IMR-90 (cell line): ENCODE measurements at regions not wholly inside any gene's neighbourhood (a gene's known extent, or its start where the extent isn't known, plus 50 kb on each side); places are given as distances from the start of the nearest gene placed in this dataset.
A peak's percentile ranks its signal among the peaks of the same experiment; 100 is the strongest.

Experiments
- ATAC-seq: fragments of 200-7000 bp; cut with Tn5 transposase; 2 replicates; pipeline ENCODE4 v1.9.1; 2020; ENCODE audit warnings: low read depth, mild to moderate bottlenecking, moderate library complexity
- BruUV-seq: library from RNA; stranded (reverse); fragments of 400-500 nt; replicated peaks from 2 replicates; lab custom pipeline; 2021; lab: Mats Ljungman, UMichigan
- CTCF ChIA-PET: fragments of 300-600 bp; formaldehyde crosslinking; extraction: SDS; loops from one replicate; lab custom pipeline; 2021; ENCODE audit warnings: antibody characterized with exemption; lab: Yijun Ruan, JAX
- POLR2A ChIA-PET: fragments of 300-600 bp; sonication (Branson Sonifier 250); formaldehyde crosslinking; loops from one replicate; lab custom pipeline; 2022; ENCODE audit warnings: antibody characterized with exemption; ENCODE audit not compliant: unreplicated experiment; lab: Charles Lee
- DNase-seq: peaks from one replicate; pipeline ENCODE4 v3.0.0; 2013
- H2AFZ ChIP-seq: replicated peaks from 2 replicates; pipeline ENCODE3; 2013; ENCODE audit warnings: low read length, mild to moderate bottlenecking; ENCODE audit not compliant: poor library complexity
- H2AK5ac ChIP-seq: 2 replicates; pipeline ENCODE4 v1.6.1; 2013; ENCODE audit warnings: low read depth, low read length, inconsistent platforms
- H2AK9ac ChIP-seq: replicated peaks from 2 replicates; pipeline ENCODE3; 2013; ENCODE audit warnings: mild to moderate bottlenecking, low read depth, low read length, moderate library complexity; ENCODE audit not compliant: poor library complexity
- H2BK120ac ChIP-seq: 2 replicates; pipeline ENCODE4 v1.6.1; 2013; ENCODE audit warnings: low read depth, low read length, inconsistent platforms
- H2BK15ac ChIP-seq: 3 replicates; pipeline ENCODE4 v1.6.1; 2013; ENCODE audit warnings: low read depth, low read length, inconsistent platforms
- H2BK20ac ChIP-seq: 2 replicates; pipeline ENCODE4 v1.6.1; 2013; ENCODE audit warnings: low read depth, mild to moderate bottlenecking, inconsistent platforms, low read length, moderate library complexity
- H2BK5ac ChIP-seq: 2 replicates; pipeline ENCODE4 v1.6.1; 2013; ENCODE audit warnings: mild to moderate bottlenecking, low read depth, low read length, inconsistent platforms; ENCODE audit not compliant: poor library complexity, severe bottlenecking
- H3K14ac ChIP-seq: replicated peaks from 2 replicates; pipeline ENCODE4 v1.6.1; 2013; ENCODE audit warnings: low read depth, low read length, inconsistent platforms
- H3K18ac ChIP-seq: 2 replicates; pipeline ENCODE4 v1.6.1; 2013; ENCODE audit warnings: low read depth, low read length, control low read depth
- H3K23ac ChIP-seq: 2 replicates; pipeline ENCODE4 v1.6.1; 2013; ENCODE audit warnings: low read depth, low read length, inconsistent platforms
- H3K27ac ChIP-seq: 2 replicates; pipeline ENCODE4 v1.5.1; 2013; ENCODE audit warnings: mild to moderate bottlenecking, control low read depth, low read length; ENCODE audit not compliant: insufficient read depth
- H3K27me3 ChIP-seq: 2 replicates; pipeline ENCODE4 v1.6.1; 2013; ENCODE audit warnings: low read length; ENCODE audit not compliant: control insufficient read depth, insufficient read depth
- H3K36me3 ChIP-seq: 2 replicates; pipeline ENCODE4 v1.6.1; 2013; ENCODE audit warnings: low read length, mixed read lengths; ENCODE audit not compliant: control insufficient read depth, insufficient read depth
- H3K4ac ChIP-seq: 2 replicates; pipeline ENCODE4 v1.6.1; 2013; ENCODE audit warnings: low read depth, low read length, inconsistent platforms
- H3K4me1 ChIP-seq: 2 replicates; pipeline ENCODE4 v1.6.1; 2013; ENCODE audit warnings: low read length, mixed read lengths; ENCODE audit not compliant: control insufficient read depth, insufficient read depth
- H3K4me2 ChIP-seq: 2 replicates; pipeline ENCODE4 v1.6.1; 2013; ENCODE audit warnings: low read depth, mild to moderate bottlenecking, control low read depth, low read length, moderate library complexity
- H3K4me3 ChIP-seq: 2 replicates; pipeline ENCODE4 v1.5.1; 2013; ENCODE audit warnings: low read depth, mild to moderate bottlenecking, control low read depth, low read length, moderate library complexity; ENCODE audit not compliant: insufficient read depth
- H3K56ac ChIP-seq: 2 replicates; pipeline ENCODE4 v1.6.1; 2013; ENCODE audit warnings: low read length, inconsistent platforms; ENCODE audit not compliant: insufficient read depth; ENCODE audit errors: extremely low read depth
- H3K79me1 ChIP-seq, 2 experiments: 2 replicates each; pipeline ENCODE4 v1.6.1; 2013; ENCODE audit warnings: low read length in 2 of 2, inconsistent platforms in 1 of 2, low read depth in 1 of 2
- H3K9ac ChIP-seq: 2 replicates; pipeline ENCODE4 v1.6.1; 2013; ENCODE audit warnings: low read depth, low read length, control low read depth
- H3K9me1 ChIP-seq: 2 replicates; pipeline ENCODE4 v1.6.1; 2013; ENCODE audit warnings: low read length, inconsistent platforms; ENCODE audit not compliant: insufficient read depth
- H3K9me3 ChIP-seq: 2 replicates; pipeline ENCODE4 v1.6.1; 2013; ENCODE audit warnings: low read length; ENCODE audit not compliant: control insufficient read depth, insufficient read depth
- H4K20me1 ChIP-seq: 2 replicates; pipeline ENCODE4 v1.6.1; 2013; ENCODE audit warnings: low read length, inconsistent platforms; ENCODE audit not compliant: insufficient read depth
- H4K5ac ChIP-seq: 2 replicates; pipeline ENCODE4 v1.6.1; 2013; ENCODE audit warnings: mild to moderate bottlenecking, low read depth, low read length, control low read depth
- H4K8ac ChIP-seq, 2 experiments: 2 replicates each; pipeline ENCODE4 v1.6.1; 2013; ENCODE audit warnings: low read depth in 2 of 2, low read length in 2 of 2, control low read depth in 1 of 2, inconsistent platforms in 1 of 2
- H4K91ac ChIP-seq: 2 replicates; pipeline ENCODE4 v1.6.1; 2013; ENCODE audit warnings: low read depth, low read length, inconsistent platforms; ENCODE audit not compliant: insufficient read depth
- BHLHE40 ChIP-seq: fragments of 150-350 bp; IDR thresholded peaks from 2 replicates; pipeline ENCODE4 v1.6.1; 2016; ENCODE audit warnings: mild to moderate bottlenecking, low read depth, low read length
- CHD1 ChIP-seq: IDR thresholded peaks from 2 replicates; pipeline ENCODE4 v1.6.1; 2012; ENCODE audit warnings: low read depth, low read length, improper control_type of control experiment
- ELK1 ChIP-seq: fragments of 150-350 bp; IDR thresholded peaks from 2 replicates; pipeline ENCODE4 v1.6.1; 2016; ENCODE audit warnings: low read depth, mild to moderate bottlenecking, low read length, moderate library complexity, borderline replicate concordance
- FOS ChIP-seq: fragments of 150-350 bp; IDR thresholded peaks from 2 replicates; pipeline ENCODE4 v1.6.1; 2016; ENCODE audit warnings: low read depth, low read length
- MAZ ChIP-seq: IDR thresholded peaks from 2 replicates; pipeline ENCODE4 v1.6.1; 2012; ENCODE audit warnings: low read depth, mild to moderate bottlenecking, low read length, improper control_type of control experiment, moderate library complexity, borderline replicate concordance
- MXI1 ChIP-seq: IDR thresholded peaks from 2 replicates; pipeline ENCODE4 v1.6.1; 2012; ENCODE audit warnings: low read depth, mild to moderate bottlenecking, low read length, moderate library complexity, borderline replicate concordance
- POLR2A ChIP-seq: IDR thresholded peaks from 2 replicates; pipeline ENCODE4 v1.6.1; 2012; ENCODE audit warnings: mild to moderate bottlenecking, low read depth, low read length
- USF2 ChIP-seq: fragments of 150-350 bp; IDR thresholded peaks from 2 replicates; pipeline ENCODE4 v1.6.1; 2017; ENCODE audit warnings: mild to moderate bottlenecking, antibody characterized with exemption, low read length, low read depth
- WGBS, 2 experiments: methylation state at CpG; one replicate each; pipeline versions ENCODE4 v1.1.5 to v1.1.7; 2013; ENCODE audit warnings: missing lambda C conversion rate in 2 of 2; ENCODE audit not compliant: insufficient read length in 1 of 2; ENCODE audit errors: extremely low coverage in 2 of 2; 5-methylcytosine and 5-hydroxymethylcytosine counted together
- dilution Hi-C: fragments of 300-500 bp; cut with HindIII; formaldehyde crosslinking; loops from one replicate; pipeline ENCODE4 v1.14.3; 2018; ENCODE audit warnings: low sequenced_read_pairs; ENCODE audit not compliant: unreplicated experiment
- in situ Hi-C: fragments of 300-500 bp; cut with MboI; formaldehyde crosslinking; loops from 3 replicates; pipeline ENCODE4 v1.14.3; 2019; ENCODE audit warnings: low sequenced_read_pairs, inconsistent platforms, mixed read lengths
- intact Hi-C: fragments of 100-400 bp; cut with micrococcal nuclease; formaldehyde crosslinking; loops from 2 replicates; pipeline ENCODE4 v1.10.0; 2022

GRCh38 chr2:160925956-160926355 is 234.3 kb upstream of the TANK start:
- Histone ChIP-seq H3K18ac (no peak overlapping the region), H3K27me3 (no peaks in the 10 kb centered on the region), H4K8ac (no peak overlapping the region), H3K27ac (no peak overlapping the region), H2BK120ac (no peak overlapping the region), H3K4me3 (no peak overlapping the region), H3K9me1 (peaks cover 8% of the 10 kb centered on the region), H3K4me2 (no peak overlapping the region), H2AFZ (no peak overlapping the region), H2AK9ac (no peak overlapping the region), H4K5ac (no peak overlapping the region), H3K36me3 (no peaks in the 10 kb centered on the region), H2AK5ac (no peak overlapping the region), H2BK5ac (no peak overlapping the region), H2BK15ac (no peak overlapping the region), H3K79me1 (no peaks in the 10 kb centered on the region), H3K4ac (no peak overlapping the region), H3K56ac (no peak overlapping the region), H4K20me1 (no peaks in the 10 kb centered on the region), H3K23ac (no peak overlapping the region), H2BK20ac (no peak overlapping the region), H3K9ac (no peak overlapping the region), H4K91ac (peak overlapping the region; percentile 6; the same call in 1 of the 2 replicates), H3K14ac (no peak overlapping the region), H3K4me1 (peaks cover 18% of the 10 kb centered on the region), H3K9me3 (no peaks in the 10 kb centered on the region)
- dilution Hi-C loops (no loop called here), in situ Hi-C loops (no loop called here), intact Hi-C loops (no loop called here)
- 100% methylated on average over 1 of the region's 1 CpG; no CpG with 5 or more reads in 1 of the 2 experiments for WGBS, 2 experiments
- DNase-seq (no peak), ATAC-seq (no peak)
- BruUV-seq, result no TSS peak
- ChIA-PET CTCF (interaction anchor here (1.1 kb wide), 1 partner anchor 435 kb away, joined by 3 read pairs; no protein-coding TSS in a partner anchor), POLR2A (no interaction called here)
- TF ChIP-seq BHLHE40, result no peak
- TF ChIP-seq MXI1, result no peak
- TF ChIP-seq CHD1, result no peak
- TF ChIP-seq ELK1, result no peak
- TF ChIP-seq MAZ, result no peak
- TF ChIP-seq FOS, result no peak
- TF ChIP-seq POLR2A, result no peak
- no peak for TF ChIP-seq USF2
